Urothelium cell line (cell line): ENCODE measurements at regions not wholly inside any gene's neighbourhood (a gene's known extent, or its start where the extent isn't known, plus 50 kb on each side); places are given as distances from the start of the nearest gene placed in this dataset.
A peak's percentile ranks its signal among the peaks of the same experiment; 100 is the strongest.

Source experiments
- DNase-seq: peaks from one replicate; pipeline ENCODE4 v3.0.0; 2011; ENCODE audit warnings: low spot score, mixed read lengths
- FAIRE-seq: peaks from 2 replicates; lab custom pipeline; 2011; peaks lifted over from hg19 to GRCh38; lab: Jason Lieb, UNC

GRCh38 chr1:39134768-39135333, 69.6 kb upstream of the MACF1 start:
- no peak for FAIRE-seq
- no peak for DNase-seq

GRCh38 chr1:39136638-39137037, 67.9 kb upstream of the MACF1 start:
- no peak for DNase-seq
- no peak for FAIRE-seq

GRCh38 chr1:39139723-39140360, 64.7 kb upstream of the MACF1 start:
- DNase-seq (no peak), FAIRE-seq (no peak)

- DNase-seq: no peak
- FAIRE-seq: no peak
Observed at GRCh38 chr1:39141925-39142324, 62.6 kb upstream of the MACF1 start.

- DNase-seq (peak; percentile 44), FAIRE-seq (no peak)
Observed at GRCh38 chr1:39142401-39143060, 62.0 kb upstream of the MACF1 start.

GRCh38 chr1:39144924-39145323, 59.6 kb upstream of the MACF1 start:
- FAIRE-seq: no peak
- no peak for DNase-seq

GRCh38 chr1:39145331-39145965, 59.0 kb upstream of the MACF1 start:
- FAIRE-seq: no peak
- DNase-seq: no peak

- FAIRE-seq: no peak
Observed at GRCh38 chr1:39146681-39147080, 57.8 kb upstream of the MACF1 start.

GRCh38 chr1:39147099-39148025, 57.1 kb upstream of the MACF1 start:
- DNase-seq: no peak

More at GRCh38 chr1:39146681-39147080, 57.8 kb upstream of the MACF1 start:
- no peak for DNase-seq

GRCh38 chr1:39148942-39149341, 55.6 kb upstream of the MACF1 start:
- no peak for DNase-seq

More at GRCh38 chr1:39147099-39148025, 57.1 kb upstream of the MACF1 start:
- no peak for FAIRE-seq

GRCh38 chr1:39149509-39149908, 55.0 kb upstream of the MACF1 start:
- FAIRE-seq: no peak
- no peak for DNase-seq

More at GRCh38 chr1:39148942-39149341, 55.6 kb upstream of the MACF1 start:
- FAIRE-seq: no peak

GRCh38 chr1:39150779-39151178, 53.7 kb upstream of the MACF1 start:
- DNase-seq (no peak), FAIRE-seq (no peak)

- DNase-seq: no peak
- FAIRE-seq: no peak
Observed at GRCh38 chr1:39151267-39151666, 53.2 kb upstream of the MACF1 start.

GRCh38 chr1:39152923-39153322, 51.6 kb upstream of the MACF1 start:
- DNase-seq (no peak), FAIRE-seq (no peak)

- FAIRE-seq: no peak
- DNase-seq: no peak
Observed at GRCh38 chr1:39153684-39154083, 50.8 kb upstream of the MACF1 start.

GRCh38 chr1:39154553-39155421, 49.7 kb upstream of the MACF1 start:
- no peak for DNase-seq
- FAIRE-seq: no peak
